ENCODE measurements at regions not wholly inside any gene's neighbourhood (a gene's known extent, or its start where the extent isn't known, plus 50 kb on each side); places are given as distances from the start of the nearest gene placed in this dataset.
A peak's percentile ranks its signal among the peaks of the same experiment; 100 is the strongest.

- Histone ChIP-seq H3F3A (ENCODE audit: insufficient read depth, low read depth) (no peaks in the 10 kb centered on the region), H3K9me2 (ENCODE audit: insufficient read depth) (no peaks in the 10 kb centered on the region), H3K9me3 (ENCODE audit: insufficient read depth, low read depth) (peaks cover 4% of the 10 kb centered on the region; the same call in 1 of the 2 replicates), H3K4me1 (replicated peaks; ENCODE audit: insufficient read depth) (no peaks in the 10 kb centered on the region), H3K36me3 (ENCODE audit: low read depth) (0 out of 2 replicates have a peak, but pooled peaks cover 19% of the 10 kb centered on the region), H3K79me2 (ENCODE audit: low read depth) (no peaks in the 10 kb centered on the region), H3K27me3 (ENCODE audit: insufficient read depth, low read depth) (no peaks in the 10 kb centered on the region), H3K4me3 (no peak overlapping the region), H3K4me2 (no peak overlapping the region), H3K27ac (no peak overlapping the region), H4K20me1 (ENCODE audit: insufficient read depth) (no peaks in the 10 kb centered on the region), H2AFZ (no peak overlapping the region)
- CTCF ChIA-PET = no interaction called here
- intact Hi-C loops (cut with micrococcal nuclease; ENCODE audit: unreplicated experiment) = no loop called here
- no peak for DNase-seq
- BruUV-seq (replicated peaks) = no TSS peak
- TF ChIP-seq, protein P1, sequence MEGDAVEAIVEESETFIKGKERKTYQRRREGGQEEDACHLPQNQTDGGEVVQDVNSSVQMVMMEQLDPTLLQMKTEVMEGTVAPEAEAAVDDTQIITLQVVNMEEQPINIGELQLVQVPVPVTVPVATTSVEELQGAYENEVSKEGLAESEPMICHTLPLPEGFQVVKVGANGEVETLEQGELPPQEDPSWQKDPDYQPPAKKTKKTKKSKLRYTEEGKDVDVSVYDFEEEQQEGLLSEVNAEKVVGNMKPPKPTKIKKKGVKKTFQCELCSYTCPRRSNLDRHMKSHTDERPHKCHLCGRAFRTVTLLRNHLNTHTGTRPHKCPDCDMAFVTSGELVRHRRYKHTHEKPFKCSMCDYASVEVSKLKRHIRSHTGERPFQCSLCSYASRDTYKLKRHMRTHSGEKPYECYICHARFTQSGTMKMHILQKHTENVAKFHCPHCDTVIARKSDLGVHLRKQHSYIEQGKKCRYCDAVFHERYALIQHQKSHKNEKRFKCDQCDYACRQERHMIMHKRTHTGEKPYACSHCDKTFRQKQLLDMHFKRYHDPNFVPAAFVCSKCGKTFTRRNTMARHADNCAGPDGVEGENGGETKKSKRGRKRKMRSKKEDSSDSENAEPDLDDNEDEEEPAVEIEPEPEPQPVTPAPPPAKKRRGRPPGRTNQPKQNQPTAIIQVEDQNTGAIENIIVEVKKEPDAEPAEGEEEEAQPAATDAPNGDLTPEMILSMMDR (conservative IDR thresholded peaks at IDR 0.05) = no peak
- no peak for TF ChIP-seq EZH2 (IDR thresholded peaks at IDR 0.05; ENCODE audit: low read depth)
- POLR2A ChIA-PET (ENCODE audit: unreplicated experiment) = no interaction called here
Measured at GRCh38 chr4:122293374-122294365, 85.1 kb upstream of the ADAD1 start.

DNA sequence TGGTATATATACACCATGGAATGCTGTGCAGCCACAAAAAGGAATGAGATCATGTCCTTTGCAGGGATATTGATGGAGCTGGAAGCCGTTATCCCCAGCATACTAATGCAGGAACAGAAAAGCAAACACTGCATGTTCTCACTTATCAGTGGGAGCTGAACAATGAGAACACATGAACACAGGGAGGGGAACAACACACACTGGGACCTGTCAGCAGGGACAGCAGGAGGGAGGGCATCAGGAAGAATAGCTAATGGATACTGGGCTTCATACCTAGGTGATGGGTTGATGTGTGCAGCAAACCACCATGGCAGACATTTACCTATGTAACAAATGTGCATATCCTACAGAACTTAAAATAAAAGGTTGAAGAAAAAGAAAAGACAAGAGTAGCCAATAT is 81.1 kb upstream of the ADAD1 start:
- POLR2A ChIA-PET (ENCODE audit: unreplicated experiment) = no interaction called here
- TF ChIP-seq, protein P1 (conservative IDR thresholded peaks at IDR 0.05) = no peak
- TF ChIP-seq EZH2 (IDR thresholded peaks at IDR 0.05; ENCODE audit: low read depth) = no peak

DNA sequence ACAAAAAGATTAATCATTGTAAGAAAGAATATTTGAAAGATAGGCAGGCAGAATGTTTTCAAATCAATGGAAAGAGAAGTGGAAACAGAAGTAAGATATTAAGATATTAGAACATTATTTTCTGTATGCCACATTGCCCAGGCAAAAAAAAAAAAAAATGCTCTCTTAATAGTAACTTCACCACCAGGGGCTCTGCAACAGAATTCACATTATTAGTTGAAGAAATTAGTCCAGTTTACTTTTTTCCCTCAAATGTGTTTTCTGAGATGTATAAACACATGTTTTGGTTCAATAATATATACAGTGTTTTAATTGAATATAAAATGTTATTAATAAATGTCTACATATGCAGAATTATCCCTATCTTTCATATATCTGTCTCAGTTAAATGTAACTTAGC is 78.0 kb upstream of the ADAD1 start:
- DNase-seq = no peak
- POLR2A ChIA-PET (ENCODE audit: unreplicated experiment) = no interaction called here
- Histone ChIP-seq H3K27ac (no peak overlapping the region), H3K36me3 (ENCODE audit: low read depth) (0 out of 2 replicates have a peak, but pooled peaks cover under 1% of the 10 kb centered on the region), H3K4me2 (no peak overlapping the region), H4K20me1 (ENCODE audit: insufficient read depth) (no peaks in the 10 kb centered on the region), H3K9me2 (ENCODE audit: insufficient read depth) (no peaks in the 10 kb centered on the region), H3K4me3 (no peak overlapping the region), H3F3A (ENCODE audit: insufficient read depth, low read depth) (no peaks in the 10 kb centered on the region), H2AFZ (no peak overlapping the region), H3K4me1 (replicated peaks; ENCODE audit: insufficient read depth) (no peaks in the 10 kb centered on the region), H3K79me2 (ENCODE audit: low read depth) (no peaks in the 10 kb centered on the region), H3K9me3 (ENCODE audit: insufficient read depth, low read depth) (no peaks in the 10 kb centered on the region), H3K27me3 (ENCODE audit: insufficient read depth, low read depth) (no peaks in the 10 kb centered on the region)
- CTCF ChIA-PET = no interaction called here
- intact Hi-C loops (cut with micrococcal nuclease; ENCODE audit: unreplicated experiment) = no loop called here
- no peak for TF ChIP-seq EZH2 (IDR thresholded peaks at IDR 0.05; ENCODE audit: low read depth)
- TF ChIP-seq, protein P1 (conservative IDR thresholded peaks at IDR 0.05) = peak; percentile 34; the same call in 1 of the 2 replicates
- no TSS peak for BruUV-seq (replicated peaks)

More for the DNA sequence above, 81.1 kb upstream of the ADAD1 start:
- DNase-seq = no peak
- no peak overlapping the region for H3K4me2 ChIP-seq
- CTCF ChIA-PET = no interaction called here
- H3K4me3 ChIP-seq = no peak overlapping the region
- H3K27ac ChIP-seq = no peak overlapping the region
- H3F3A ChIP-seq (ENCODE audit: insufficient read depth, low read depth) = no peaks in the 10 kb centered on the region
- H2AFZ ChIP-seq = no peak overlapping the region
- no TSS peak for BruUV-seq (replicated peaks)
- H4K20me1 ChIP-seq (ENCODE audit: insufficient read depth) = no peaks in the 10 kb centered on the region
- no peaks in the 10 kb centered on the region for H3K9me3 ChIP-seq (ENCODE audit: insufficient read depth, low read depth)
- 0 out of 2 replicates have a peak, but pooled peaks cover 6% of the 10 kb centered on the region for H3K36me3 ChIP-seq (ENCODE audit: low read depth)
- H3K9me2 ChIP-seq (ENCODE audit: insufficient read depth) = no peaks in the 10 kb centered on the region
- H3K4me1 ChIP-seq (replicated peaks; ENCODE audit: insufficient read depth) = no peaks in the 10 kb centered on the region
- no peaks in the 10 kb centered on the region for H3K79me2 ChIP-seq (ENCODE audit: low read depth)
- H3K27me3 ChIP-seq (ENCODE audit: insufficient read depth, low read depth) = no peaks in the 10 kb centered on the region
- intact Hi-C loops (cut with micrococcal nuclease; ENCODE audit: unreplicated experiment) = no loop called here

Data from PC-9 (cell line).